Thoracic aorta (tissue), 2 donors: ENCODE measurements at regions not wholly inside any gene's neighbourhood (a gene's known extent, or its start where the extent isn't known, plus 50 kb on each side); places are given as distances from the start of the nearest gene placed in this dataset.
"Not testable (repeated sequence)": the region's sequence is repeated elsewhere in the genome, so short reads cannot be mapped to it uniquely, and the experiment has no call there.

ENCODE experiments used
- ATAC-seq: fragments of 150-250 bp; one replicate; pipeline ENCODE4 v1.8.0; 2017; ENCODE audit warnings: low read depth; ENCODE audit not compliant: insufficient number of reproducible peaks, low FRiP score
- DNase-seq: peaks from one replicate; pipeline ENCODE4 v3.0.0-alpha.2; 2020; ENCODE audit warnings: low spot score
- H3K27ac ChIP-seq, 2 donors: fragments of 200-600 bp; sonication (generic); 1 replicate in 1 of 2; 2 replicates in 1 of 2; pipeline ENCODE4 v1.5.1; 2016; ENCODE audit warnings: mild to moderate bottlenecking in 2 of 2, moderate library complexity in 2 of 2
- H3K27me3 ChIP-seq: fragments of 200-600 bp; sonication (generic); replicated peaks from 2 replicates; pipeline ENCODE4 v1.6.0; 2016; ENCODE audit warnings: mild to moderate bottlenecking; ENCODE audit not compliant: insufficient read depth
- H3K36me3 ChIP-seq: fragments of 200-600 bp; sonication (generic); one replicate; pipeline ENCODE4 v1.5.1; 2016
- H3K4me1 ChIP-seq, 2 donors: fragments of 200-600 bp; sonication (generic); 1 replicate in 1 of 2; 2 replicates in 1 of 2; pipeline versions ENCODE4 v1.5.1 to v1.6.0; 2016; ENCODE audit warnings: low read depth in 2 of 2, mild to moderate bottlenecking in 1 of 2; ENCODE audit not compliant: control insufficient read depth in 1 of 2
- H3K4me3 ChIP-seq: fragments of 200-600 bp; sonication (generic); 2 replicates; pipeline ENCODE4 v1.5.1; 2016; ENCODE audit warnings: mild to moderate bottlenecking
- H3K9me3 ChIP-seq: fragments of 200-600 bp; sonication (generic); 2 replicates; pipeline ENCODE4 v1.5.1; 2016
- CTCF ChIP-seq: fragments of 200-600 bp; sonication (generic); IDR thresholded peaks from one replicate; pipeline ENCODE4 v1.5.1; 2019; ENCODE audit warnings: antibody characterized with exemption

- ATAC-seq = no peak
- H3K27me3 ChIP-seq = no peaks in the 10 kb centered on the region
- no peaks in the 10 kb centered on the region for H3K4me1 ChIP-seq
- no peak overlapping the region for H3K4me3 ChIP-seq
- H3K27ac ChIP-seq = no peak overlapping the region
- H3K9me3 ChIP-seq = no peaks in the 10 kb centered on the region
- TF ChIP-seq CTCF = no peak
- no peaks in the 10 kb centered on the region for H3K36me3 ChIP-seq
- no peak for DNase-seq
Observed at GRCh38 chr2:239550357-239550756, 149.5 kb upstream of the HDAC4 start.

- no peak overlapping the region for H3K27ac ChIP-seq
- H3K9me3 ChIP-seq = no peaks in the 10 kb centered on the region
- TF ChIP-seq CTCF = no peak
- H3K36me3 ChIP-seq = no peaks in the 10 kb centered on the region
- ATAC-seq (no peak), DNase-seq (no peak)
- no peak overlapping the region for H3K4me3 ChIP-seq
- H3K4me1 ChIP-seq = no peaks in the 10 kb centered on the region
- H3K27me3 ChIP-seq = no peaks in the 10 kb centered on the region
Observed at GRCh38 chr2:239549711-239550255, 149.0 kb upstream of the HDAC4 start.

- DNase-seq = no peak
- Histone ChIP-seq H3K4me1 (no peaks in the 10 kb centered on the region), H3K9me3 (no peaks in the 10 kb centered on the region), H3K27ac (no peak overlapping the region), H3K4me3 (no peak overlapping the region), H3K36me3 (no peaks in the 10 kb centered on the region), H3K27me3 (no peaks in the 10 kb centered on the region)
- ATAC-seq = no peak
- TF ChIP-seq CTCF = no peak
Observed at GRCh38 chr2:239548965-239549595, 148.3 kb upstream of the HDAC4 start.

GRCh38 chr2:239548451-239548871, 147.6 kb upstream of the HDAC4 start:
- no peaks in the 10 kb centered on the region for H3K36me3 ChIP-seq
- H3K4me1 ChIP-seq = no peaks in the 10 kb centered on the region
- ATAC-seq = no peak
- no peak for DNase-seq
- H3K27me3 ChIP-seq = no peaks in the 10 kb centered on the region
- TF ChIP-seq CTCF = no peak
- H3K27ac ChIP-seq = no peak overlapping the region
- H3K9me3 ChIP-seq = no peaks in the 10 kb centered on the region
- H3K4me3 ChIP-seq = no peak overlapping the region

- not testable (repeated sequence) for H3K4me1 ChIP-seq, ATAC-seq, H3K27ac ChIP-seq, H3K4me3 ChIP-seq, H3K27me3 ChIP-seq, DNase-seq, H3K36me3 ChIP-seq, H3K9me3 ChIP-seq
Observed at GRCh38 chr2:239547140-239547539, 146.3 kb upstream of the HDAC4 start.

- H3K36me3 ChIP-seq = no peaks in the 10 kb centered on the region
- no peak for DNase-seq
- H3K4me1 ChIP-seq = no peaks in the 10 kb centered on the region
- no peaks in the 10 kb centered on the region for H3K27me3 ChIP-seq
- no peak overlapping the region for H3K4me3 ChIP-seq
- no peak for TF ChIP-seq CTCF
- H3K9me3 ChIP-seq = no peaks in the 10 kb centered on the region
- no peak for ATAC-seq
- no peak overlapping the region for H3K27ac ChIP-seq
Observed at GRCh38 chr2:239546541-239546940, 145.7 kb upstream of the HDAC4 start.
